OCI-LY7 (cell line): ENCODE measurements at regions not wholly inside any gene's neighbourhood (a gene's known extent, or its start where the extent isn't known, plus 50 kb on each side); places are given as distances from the start of the nearest gene placed in this dataset.

ENCODE experiments used
- BruUV-seq: library from RNA; stranded (reverse); fragments of 400-500 nt; replicated peaks from 2 replicates; lab custom pipeline; 2021; lab: Mats Ljungman, UMichigan
- CTCF ChIA-PET: fragments of 300-600 bp; sonication (Branson Sonifier 250); formaldehyde crosslinking; loops from one replicate; lab custom pipeline; 2022; ENCODE audit warnings: antibody characterized with exemption; ENCODE audit not compliant: unreplicated experiment; lab: Charles Lee
- POLR2A ChIA-PET: fragments of 300-600 bp; sonication (Branson Sonifier 250); formaldehyde crosslinking; loops from one replicate; lab custom pipeline; 2022; ENCODE audit warnings: antibody characterized with exemption; lab: Charles Lee
- DNase-seq: peaks from one replicate; pipeline ENCODE4 v3.0.0-alpha.2; 2015; ENCODE audit warnings: low spot score
- H2AFZ ChIP-seq: fragments of 200-600 bp; sonication (generic), shearing (Covaris generic); 2 replicates; pipeline ENCODE4 v1.6.1; 2014; ENCODE audit warnings: mild to moderate bottlenecking, antibody characterized with exemption, low read length, moderate library complexity
- H3K27ac ChIP-seq: fragments of 200-600 bp; sonication (generic); 2 replicates; pipeline ENCODE4 v1.5.1; 2014; ENCODE audit warnings: mixed run types, low read depth, mild to moderate bottlenecking, moderate library complexity, low read length, inconsistent platforms; ENCODE audit not compliant: poor library complexity, severe bottlenecking
- H3K36me3 ChIP-seq: fragments of 200-600 bp; sonication (generic); 2 replicates; pipeline ENCODE4 v1.6.1; 2014; ENCODE audit warnings: mild to moderate bottlenecking, antibody characterized with exemption, low read length, moderate library complexity, mixed read lengths; ENCODE audit not compliant: insufficient read depth
- H3K4me1 ChIP-seq: fragments of 200-600 bp; sonication (generic); 2 replicates; pipeline ENCODE4 v1.5.1; 2014; ENCODE audit warnings: mild to moderate bottlenecking, low read length; ENCODE audit not compliant: insufficient read depth, poor library complexity, severe bottlenecking
- H3K4me2 ChIP-seq: fragments of 200-600 bp; sonication (generic); 2 replicates; pipeline ENCODE4 v1.6.1; 2014; ENCODE audit warnings: mild to moderate bottlenecking, low read length
- H3K4me3 ChIP-seq: fragments of 200-600 bp; sonication (generic); 2 replicates; pipeline ENCODE4 v1.5.1; 2014; ENCODE audit warnings: mild to moderate bottlenecking, low read depth, low read length; ENCODE audit not compliant: poor library complexity, severe bottlenecking
- H3K79me2 ChIP-seq: fragments of 200-600 bp; sonication (generic); 2 replicates; pipeline ENCODE4 v1.6.1; 2016; ENCODE audit warnings: low read depth, mild to moderate bottlenecking, low read length, moderate library complexity, mixed read lengths; ENCODE audit not compliant: insufficient read depth
- H3K9me2 ChIP-seq: fragments of 200-600 bp; sonication (generic); 2 replicates; pipeline ENCODE4 v1.6.1; 2016; ENCODE audit warnings: mild to moderate bottlenecking, low read length, mixed read lengths; ENCODE audit not compliant: insufficient read depth
- H3K9me3 ChIP-seq: fragments of 200-600 bp; sonication (generic); 2 replicates; pipeline ENCODE4 v1.6.1; 2014; ENCODE audit warnings: mild to moderate bottlenecking, mixed run types, low read length, mixed read lengths
- H4K20me1 ChIP-seq: fragments of 200-600 bp; sonication (generic); 2 replicates; pipeline ENCODE4 v1.6.1; 2014; ENCODE audit warnings: mild to moderate bottlenecking, antibody characterized with exemption, low read length, moderate library complexity, mixed read lengths; ENCODE audit not compliant: insufficient read depth
- CTCF ChIP-seq: fragments of 200-600 bp; sonication (generic); conservative IDR thresholded peaks from 2 replicates; pipeline ENCODE4 v1.5.1; 2014; ENCODE audit warnings: mild to moderate bottlenecking, antibody characterized with exemption, low read length, moderate library complexity, mixed read lengths
- EZH2phosphoT487 ChIP-seq: fragments of 200-600 bp; sonication (generic); IDR thresholded peaks from 2 replicates; pipeline ENCODE4 v1.6.1; 2018; ENCODE audit warnings: low read depth, borderline replicate concordance, mild to moderate bottlenecking, mixed run types, antibody characterized with exemption, low read length, moderate library complexity, mixed read lengths
- intact Hi-C: fragments of 100-400 bp; cut with micrococcal nuclease; formaldehyde crosslinking; loops from one replicate; pipeline ENCODE4 v1.10.0; 2022; ENCODE audit not compliant: unreplicated experiment

GRCh38 chr6:18672852-18673251 lies 285.7 kb downstream of the RNF144B start:
- no TSS peak for BruUV-seq

GRCh38 chr6:18674346-18674745 lies 287.2 kb downstream of the RNF144B start:
- no TSS peak for BruUV-seq
- H3K79me2 ChIP-seq, result no peaks in the 10 kb centered on the region
- H4K20me1 ChIP-seq, result no peaks in the 10 kb centered on the region
- no peak overlapping the region for H3K4me3 ChIP-seq
- H3K36me3 ChIP-seq, result no peaks in the 10 kb centered on the region
- ChIA-PET POLR2A (interaction anchor here (1.1 kb wide), 1 partner anchor 10 kb away, joined by 3 read pairs; no protein-coding TSS in a partner anchor), CTCF (no interaction called here)
- H2AFZ ChIP-seq, result no peak overlapping the region
- H3K9me3 ChIP-seq, result no peaks in the 10 kb centered on the region
- no peaks in the 10 kb centered on the region for H3K9me2 ChIP-seq
- intact Hi-C loops, result no loop called here
- no peak for TF ChIP-seq EZH2phosphoT487
- no peak for TF ChIP-seq CTCF
- DNase-seq, result no peak
- H3K27ac ChIP-seq, result no peak overlapping the region
- H3K4me1 ChIP-seq, result no peaks in the 10 kb centered on the region
- H3K4me2 ChIP-seq, result no peak overlapping the region

More at GRCh38 chr6:18672852-18673251, 285.7 kb downstream of the RNF144B start:
- intact Hi-C loops, result no loop called here
- Histone ChIP-seq H3K4me3 (no peak overlapping the region), H3K4me2 (no peak overlapping the region), H3K9me2 (no peaks in the 10 kb centered on the region), H3K27ac (no peak overlapping the region), H2AFZ (no peak overlapping the region), H3K9me3 (no peaks in the 10 kb centered on the region), H3K79me2 (no peaks in the 10 kb centered on the region), H3K4me1 (no peaks in the 10 kb centered on the region), H4K20me1 (no peaks in the 10 kb centered on the region), H3K36me3 (no peaks in the 10 kb centered on the region)
- TF ChIP-seq CTCF (no peak), EZH2phosphoT487 (no peak)
- no peak for DNase-seq
- POLR2A ChIA-PET, result no interaction called here
- CTCF ChIA-PET, result no interaction called here

GRCh38 chr6:18675881-18676280 lies 288.7 kb downstream of the RNF144B start:
- H3K9me2 ChIP-seq, result no peaks in the 10 kb centered on the region
- H3K27ac ChIP-seq, result no peak overlapping the region
- no peak for TF ChIP-seq EZH2phosphoT487
- no peak for TF ChIP-seq CTCF
- no TSS peak for BruUV-seq
- DNase-seq, result no peak
- no peak overlapping the region for H2AFZ ChIP-seq
- H3K36me3 ChIP-seq, result no peaks in the 10 kb centered on the region
- POLR2A ChIA-PET, result no interaction called here
- CTCF ChIA-PET, result no interaction called here
- no peak overlapping the region for H3K4me3 ChIP-seq
- no peaks in the 10 kb centered on the region for H3K79me2 ChIP-seq
- no peaks in the 10 kb centered on the region for H4K20me1 ChIP-seq
- intact Hi-C loops, result no loop called here
- no peak overlapping the region for H3K4me2 ChIP-seq
- H3K9me3 ChIP-seq, result no peaks in the 10 kb centered on the region
- no peaks in the 10 kb centered on the region for H3K4me1 ChIP-seq
